AG04449 (cell line): ENCODE measurements at regions not wholly inside any gene's neighbourhood (a gene's known extent, or its start where the extent isn't known, plus 50 kb on each side); places are given as distances from the start of the nearest gene placed in this dataset.
A peak's percentile ranks its signal among the peaks of the same experiment; 100 is the strongest.

Experiments used
- CTCF ChIA-PET: fragments of 350-600 bp; formaldehyde crosslinking; extraction: SDS; loops from one replicate; lab custom pipeline; 2021; ENCODE audit warnings: antibody characterized with exemption; lab: Yijun Ruan, JAX
- POLR2A ChIA-PET: fragments of 400-600, 350-600 bp; formaldehyde crosslinking; extraction: SDS; loops from one replicate; lab custom pipeline; 2020; ENCODE audit warnings: antibody characterized with exemption, inconsistent platforms; lab: Yijun Ruan, JAX
- DNase-seq: peaks from one replicate; pipeline ENCODE4 v3.0.0-alpha.2; 2010; ENCODE audit warnings: low read depth, low spot score
- H3K4me3 ChIP-seq: 2 replicates; pipeline ENCODE4 v1.5.1; 2011; ENCODE audit warnings: low read depth, mild to moderate bottlenecking, control low read depth, low read length
- CTCF ChIP-seq: IDR thresholded peaks from one replicate; pipeline ENCODE4 v1.5.1; 2011; ENCODE audit warnings: mild to moderate bottlenecking, moderate library complexity, low read length, control low read depth, inconsistent platforms; ENCODE audit not compliant: insufficient read depth; ENCODE audit errors: missing control alignments

- no peak for DNase-seq
- ChIA-PET CTCF (interaction anchor here (0.7 to 1.3 kb wide), 3 partner anchors 12 to 102 kb away, joined by 3 to 4 read pairs (median 3); no protein-coding TSS in a partner anchor), POLR2A (no interaction called here)
- H3K4me3 ChIP-seq = no peak overlapping the region
- no peak for TF ChIP-seq CTCF
Measured at GRCh38 chr3:117618462-117618861, 908.9 kb downstream of the TUSC7 start.

- CTCF ChIA-PET = no interaction called here
- POLR2A ChIA-PET = no interaction called here
- no peak overlapping the region for H3K4me3 ChIP-seq
- TF ChIP-seq CTCF = no peak
- DNase-seq = no peak
Measured at GRCh38 chr3:117619805-117620204, 910.2 kb downstream of the TUSC7 start.

GRCh38 chr3:117622171-117622841 lies 912.7 kb downstream of the TUSC7 start:
- CTCF ChIA-PET = interaction anchor here (0.7 to 1.3 kb wide), 4 partner anchors 10 to 96 kb away, joined by 3 to 4 read pairs (median 3); no protein-coding TSS in a partner anchor

GRCh38 chr3:117624424-117624823 lies 914.8 kb downstream of the TUSC7 start:
- no peak for TF ChIP-seq CTCF
- no peak for DNase-seq
- no peak overlapping the region for H3K4me3 ChIP-seq
- POLR2A ChIA-PET = no interaction called here
- CTCF ChIA-PET = no interaction called here

More at GRCh38 chr3:117622171-117622841, 912.7 kb downstream of the TUSC7 start:
- POLR2A ChIA-PET = no interaction called here
- peak; percentile 67 for DNase-seq
- no peak overlapping the region for H3K4me3 ChIP-seq
- TF ChIP-seq CTCF = no peak

GRCh38 chr3:117625174-117625573 lies 915.6 kb downstream of the TUSC7 start:
- no peak for DNase-seq
- H3K4me3 ChIP-seq = no peak overlapping the region
- ChIA-PET CTCF (no interaction called here), POLR2A (no interaction called here)
- TF ChIP-seq CTCF = no peak

- POLR2A ChIA-PET = no interaction called here
- DNase-seq = no peak
- TF ChIP-seq CTCF = no peak
- H3K4me3 ChIP-seq = no peak overlapping the region
- CTCF ChIA-PET = interaction anchor here (0.9 kb wide), 1 partner anchor 10 kb away, joined by 3 read pairs; no protein-coding TSS in a partner anchor
Measured at GRCh38 chr3:117626577-117626976, 917.0 kb downstream of the TUSC7 start.
